ENCODE measurements at regions not wholly inside any gene's neighbourhood (a gene's known extent, or its start where the extent isn't known, plus 50 kb on each side); places are given as distances from the start of the nearest gene placed in this dataset.
"Not testable (repeated sequence)": the region's sequence is repeated elsewhere in the genome, so short reads cannot be mapped to it uniquely, and the experiment has no call there.

DNA sequence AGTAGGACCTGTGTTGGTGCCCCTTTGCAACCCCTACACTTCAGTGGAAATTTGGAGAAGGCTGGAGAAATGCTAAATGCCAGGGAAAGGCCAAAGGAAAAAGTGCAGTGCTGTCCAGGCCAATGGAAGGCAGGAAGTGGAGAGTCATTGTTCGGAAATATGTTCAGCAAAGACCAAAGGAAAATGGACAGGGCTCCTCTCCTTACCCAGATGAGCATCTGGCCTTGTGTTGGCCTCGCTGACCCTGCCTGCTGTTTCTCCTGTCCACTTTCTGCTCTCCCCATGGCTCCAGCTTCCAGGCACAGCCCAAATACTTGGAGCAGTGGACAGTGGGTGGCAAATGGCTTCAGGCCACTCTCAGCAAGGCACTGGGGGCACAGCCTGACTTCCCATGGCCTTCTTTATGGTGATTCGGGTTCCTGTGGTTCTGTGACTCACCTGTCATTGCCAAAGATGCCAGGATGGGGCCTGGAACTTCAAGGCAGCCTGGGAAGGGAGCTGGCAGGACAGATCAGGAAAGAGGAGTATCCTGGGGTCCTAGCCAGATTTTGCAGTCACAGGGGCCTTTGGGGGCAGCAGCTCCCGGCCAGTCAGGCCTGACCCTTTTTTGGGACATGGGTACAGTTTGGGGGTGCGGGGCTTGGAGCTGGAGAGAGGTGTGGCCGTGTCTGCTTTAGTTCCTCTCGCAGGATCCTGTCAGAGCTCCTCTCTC lies 190.9 kb upstream of the SLC24A3 start:
- intact Hi-C loops (cut with DNase I) = no loop called here
- DNase-seq (ENCODE audit: low spot score) = no peak

DNA sequence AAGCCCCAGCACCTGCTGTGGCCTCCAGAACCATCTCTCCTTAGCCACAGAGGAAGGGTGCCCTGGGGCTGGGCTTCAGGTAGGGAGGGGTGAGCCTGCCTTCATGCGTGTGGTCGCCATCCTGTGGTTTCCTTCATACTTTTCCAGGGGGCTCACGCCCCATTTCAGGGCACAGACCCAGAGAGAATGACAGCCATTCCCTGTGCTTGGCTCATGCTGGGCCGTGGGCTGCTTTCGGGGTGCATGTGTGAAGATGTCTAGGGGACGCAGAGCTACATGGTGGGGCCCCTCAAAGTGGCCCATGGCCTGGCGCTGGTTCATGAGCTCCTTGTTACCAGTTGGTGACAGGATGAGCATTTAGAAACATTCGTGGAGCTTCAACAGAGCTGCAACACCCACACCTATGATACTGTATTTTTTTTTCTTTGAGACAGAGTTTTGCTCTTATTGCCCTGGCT lies 190.3 kb upstream of the SLC24A3 start:
- intact Hi-C loops (cut with DNase I) = no loop called here
- DNase-seq (ENCODE audit: low spot score) = no peak

DNA sequence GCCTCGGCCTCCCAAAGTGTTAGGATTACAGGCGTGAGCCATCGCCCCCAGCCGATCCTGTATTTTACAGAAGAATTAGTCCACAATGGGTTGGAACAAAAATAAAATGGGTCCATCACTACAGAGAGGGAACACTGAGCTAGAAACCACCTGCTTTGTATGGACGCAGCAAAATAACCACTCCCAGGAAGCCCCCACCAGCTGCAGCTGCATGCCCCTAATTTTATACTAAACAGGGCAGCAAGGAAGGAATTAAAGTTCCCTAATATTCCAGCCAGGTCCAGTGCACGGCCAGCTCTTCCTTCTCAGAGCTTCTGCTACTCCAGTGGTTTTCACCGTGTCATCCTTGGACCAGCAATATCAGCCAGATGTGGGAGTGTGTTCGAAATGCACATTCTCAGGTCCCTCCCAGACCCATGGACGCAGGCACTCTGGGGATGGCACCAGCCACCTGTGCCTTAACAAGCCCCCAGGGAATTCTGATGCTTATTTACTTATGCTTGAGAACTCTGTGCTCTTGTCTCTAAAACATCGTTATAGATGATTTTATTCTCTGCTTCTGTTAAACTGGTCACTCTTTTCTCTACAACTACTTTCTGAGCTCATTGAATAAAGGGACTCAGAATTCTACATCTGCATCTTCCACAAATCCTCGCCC lies 189.5 kb upstream of the SLC24A3 start:
- DNase-seq (ENCODE audit: low spot score) = no peak
- intact Hi-C loops (cut with DNase I) = no loop called here

DNA sequence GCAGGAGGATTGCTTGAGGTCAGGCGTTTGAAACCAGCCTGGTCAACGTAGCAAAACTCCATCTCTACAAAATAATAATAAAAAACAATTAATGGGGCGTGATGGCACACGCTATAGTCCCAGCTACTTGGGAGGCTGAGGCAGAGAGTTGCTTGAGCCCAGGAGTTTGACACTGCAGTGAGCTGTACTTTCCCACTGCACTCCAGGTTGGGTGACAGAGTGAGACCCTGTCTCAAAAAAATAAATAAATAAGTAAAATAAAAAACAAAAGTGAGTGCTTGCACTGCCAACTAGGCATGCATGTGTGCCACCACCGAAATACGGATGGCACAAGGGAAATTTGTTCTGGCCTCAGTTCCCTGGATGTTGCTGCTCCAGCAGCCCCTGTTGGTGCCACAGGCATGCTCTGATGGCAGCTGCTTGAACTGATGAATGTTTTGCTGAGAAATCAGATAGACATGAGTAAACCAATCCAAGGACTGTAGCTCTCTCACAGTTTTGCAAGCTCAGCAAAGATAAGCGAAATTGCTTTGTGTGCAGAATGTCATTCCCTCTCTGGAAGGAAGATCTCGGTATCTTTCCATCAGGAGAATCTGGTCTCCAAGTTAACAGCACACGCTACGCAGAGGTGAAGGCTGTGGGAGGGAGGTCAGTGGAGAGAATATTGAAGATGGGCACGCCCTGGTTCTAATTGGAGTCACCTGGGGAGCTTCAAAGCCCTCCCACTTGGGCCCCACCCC lies 188.0 kb upstream of the SLC24A3 start:
- no peak for DNase-seq (ENCODE audit: low spot score)
- intact Hi-C loops (cut with DNase I) = loop anchor here (1.0 kb wide), 1 partner anchor 25 kb away; no protein-coding TSS in a partner anchor

DNA sequence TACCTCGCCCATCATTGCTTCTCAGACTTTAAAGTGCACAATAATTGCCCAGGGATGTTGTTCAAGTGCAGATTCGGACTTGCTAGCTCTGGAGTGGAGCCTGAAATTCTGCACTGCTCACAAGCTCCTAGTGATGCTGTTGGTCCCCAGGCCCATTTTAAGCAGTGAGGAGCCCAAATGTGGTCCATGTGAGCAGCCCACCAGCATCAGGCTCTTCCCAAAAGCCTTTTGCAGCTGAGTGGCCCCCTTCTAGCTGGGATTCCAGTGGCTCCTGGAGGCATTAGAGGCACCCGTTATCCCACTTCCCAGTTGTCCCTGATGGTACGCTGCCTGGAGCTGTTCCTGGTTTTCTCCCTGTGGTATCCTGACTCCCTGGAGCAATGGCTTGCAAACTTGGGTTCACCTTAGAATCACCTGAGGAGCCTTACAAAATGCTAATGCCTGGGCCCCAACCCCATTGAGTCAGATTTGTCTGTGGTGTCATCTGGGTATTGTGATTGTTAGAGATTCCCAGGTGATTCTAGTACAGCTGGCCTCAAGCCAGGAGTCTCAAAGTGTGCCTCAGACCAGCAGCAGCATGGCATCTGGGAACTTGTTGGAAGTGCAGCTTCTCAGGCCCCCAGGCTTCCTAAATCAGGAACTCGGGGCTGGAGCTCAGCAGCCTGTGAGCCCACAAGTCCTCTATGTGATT lies 186.9 kb upstream of the SLC24A3 start:
- intact Hi-C loops (cut with DNase I) = loop anchor here (1.0 kb wide), 1 partner anchor 24 kb away; no protein-coding TSS in a partner anchor
- DNase-seq (ENCODE audit: low spot score) = no peak

DNA sequence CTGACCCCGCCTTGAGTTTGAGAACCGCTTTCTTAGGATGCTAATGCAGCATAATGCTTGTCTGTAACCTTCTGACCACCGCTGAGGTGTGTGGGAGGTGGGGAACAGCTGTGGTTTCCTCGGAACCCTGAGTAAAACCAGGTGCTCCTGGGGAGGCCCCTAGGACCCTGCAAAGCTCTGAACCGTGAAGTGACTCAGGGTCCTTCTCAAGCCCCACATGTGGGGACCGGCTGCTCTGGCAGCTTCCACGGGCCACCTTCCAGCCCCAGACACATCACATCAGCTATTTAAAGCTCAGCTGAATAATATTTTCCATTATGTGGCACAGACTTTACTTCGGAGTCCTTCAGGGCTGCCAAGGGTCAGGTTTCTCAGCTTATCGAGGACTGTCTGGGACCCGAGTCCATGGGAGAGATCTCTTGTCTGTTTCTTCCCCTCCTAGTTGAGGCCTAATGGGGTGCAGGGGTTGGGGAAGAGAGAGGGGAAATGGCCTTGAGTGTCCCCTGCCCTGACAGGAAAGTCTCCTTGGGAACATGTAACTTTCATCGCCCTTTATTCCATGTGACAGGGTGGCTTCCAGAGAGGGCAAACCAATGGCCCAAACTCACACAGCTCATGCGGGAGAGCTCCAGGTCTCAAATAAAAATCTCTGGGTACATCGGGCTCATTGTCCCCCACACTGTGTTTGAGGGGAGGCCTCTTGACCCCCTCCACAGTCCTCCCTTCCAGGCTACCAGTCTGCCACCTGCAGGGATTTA lies 186.1 kb upstream of the SLC24A3 start:
- no peak for DNase-seq (ENCODE audit: low spot score)
- intact Hi-C loops (cut with DNase I) = no loop called here

DNA sequence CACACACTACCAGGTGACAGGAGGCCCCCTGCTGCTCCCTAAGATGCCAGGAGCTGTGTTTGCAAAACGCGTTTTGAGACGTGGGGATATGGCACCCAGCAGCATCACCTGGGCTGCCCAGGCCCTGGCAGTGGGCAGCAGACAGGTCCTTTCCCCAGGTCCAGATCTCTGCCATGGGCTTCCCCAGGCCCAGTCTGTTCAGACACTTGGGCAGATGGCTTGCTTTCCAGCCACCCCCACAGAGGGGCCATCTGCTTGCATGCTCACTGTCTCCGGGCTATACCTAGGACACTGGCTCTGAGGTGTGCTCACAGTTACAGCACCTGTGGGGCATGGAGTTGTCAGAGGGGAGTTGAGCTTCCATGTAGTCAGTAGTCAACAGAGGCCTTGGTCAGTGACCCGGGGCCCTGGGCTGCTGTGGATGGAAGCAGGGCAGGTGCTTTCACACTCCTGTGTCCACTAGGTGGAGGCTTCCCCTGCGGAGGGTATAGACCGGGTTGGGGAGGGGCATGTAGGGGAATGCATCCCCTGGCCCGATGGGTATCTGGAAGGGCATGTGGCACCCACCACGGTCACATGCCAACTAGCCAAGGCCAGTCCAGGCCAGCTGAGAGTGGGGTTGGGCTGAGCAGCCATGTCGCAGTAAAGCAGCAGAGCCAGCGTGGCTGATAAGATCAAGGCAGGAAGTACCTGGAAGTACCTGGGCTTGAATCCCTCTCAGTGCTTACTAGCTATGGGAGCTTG lies 185.4 kb upstream of the SLC24A3 start:
- intact Hi-C loops (cut with DNase I) = no loop called here
- no peak for DNase-seq (ENCODE audit: low spot score)

DNA sequence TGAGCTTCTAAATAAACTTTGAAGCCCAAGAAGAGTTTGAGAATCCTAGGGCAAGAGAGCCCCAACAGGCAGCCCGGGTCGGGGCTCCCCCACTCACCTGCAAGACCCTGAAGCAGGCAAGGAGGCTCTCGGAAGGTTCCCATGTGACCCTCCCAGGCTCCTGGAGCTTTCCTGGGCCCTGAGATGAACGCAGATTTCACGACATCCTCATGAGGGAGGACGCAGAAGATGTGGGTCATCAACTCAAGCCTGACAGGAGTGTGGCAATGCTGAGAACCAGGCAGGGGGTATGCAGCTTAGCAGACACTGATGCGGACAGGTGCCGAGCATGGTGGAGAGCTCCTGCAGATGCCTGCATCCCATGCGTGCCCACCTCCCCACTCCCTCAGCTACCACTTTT lies 184.5 kb upstream of the SLC24A3 start:
- no peak for DNase-seq (ENCODE audit: low spot score)
- intact Hi-C loops (cut with DNase I) = no loop called here

DNA sequence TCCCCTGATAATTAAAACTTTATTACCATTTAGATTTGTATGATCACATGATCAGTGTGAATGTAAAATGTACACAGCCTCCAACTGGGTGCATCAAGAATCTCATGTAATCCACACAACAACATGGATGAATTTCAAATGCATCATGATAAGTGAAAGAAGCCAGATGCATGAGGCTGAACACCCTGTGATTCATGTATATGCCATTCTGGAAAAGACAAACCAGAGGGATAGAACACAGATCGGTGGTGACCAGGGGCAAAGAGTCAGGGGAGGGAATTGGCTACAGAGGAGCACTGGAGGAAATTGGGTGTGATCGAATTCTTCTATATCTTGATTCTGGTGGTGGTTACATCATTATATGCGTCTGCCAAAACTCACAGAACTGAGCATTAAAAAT lies 170.7 kb upstream of the SLC24A3 start:
- intact Hi-C loops (cut with DNase I) = no loop called here
- DNase-seq (ENCODE audit: low spot score) = no peak

DNA sequence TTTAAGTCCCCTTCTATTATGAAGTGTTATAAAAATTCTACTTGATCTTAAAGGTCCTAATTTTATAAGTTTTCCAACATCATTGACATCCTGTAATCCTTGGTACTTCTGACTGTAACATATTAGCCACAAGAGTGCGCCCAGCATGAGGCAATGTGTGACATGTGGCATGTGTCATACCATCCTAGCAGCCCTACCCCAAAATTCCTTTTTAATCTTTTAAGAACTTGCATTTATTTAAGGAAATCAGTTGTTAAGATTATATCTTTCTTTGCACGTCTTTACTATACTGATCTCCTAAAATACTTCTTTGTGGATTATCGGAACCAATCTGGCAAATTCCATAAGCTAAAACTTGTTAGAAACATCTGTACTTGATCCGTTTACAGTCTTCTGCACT lies 167.1 kb upstream of the SLC24A3 start:
- intact Hi-C loops (cut with DNase I) = no loop called here
- DNase-seq (ENCODE audit: low spot score) = no peak

DNA sequence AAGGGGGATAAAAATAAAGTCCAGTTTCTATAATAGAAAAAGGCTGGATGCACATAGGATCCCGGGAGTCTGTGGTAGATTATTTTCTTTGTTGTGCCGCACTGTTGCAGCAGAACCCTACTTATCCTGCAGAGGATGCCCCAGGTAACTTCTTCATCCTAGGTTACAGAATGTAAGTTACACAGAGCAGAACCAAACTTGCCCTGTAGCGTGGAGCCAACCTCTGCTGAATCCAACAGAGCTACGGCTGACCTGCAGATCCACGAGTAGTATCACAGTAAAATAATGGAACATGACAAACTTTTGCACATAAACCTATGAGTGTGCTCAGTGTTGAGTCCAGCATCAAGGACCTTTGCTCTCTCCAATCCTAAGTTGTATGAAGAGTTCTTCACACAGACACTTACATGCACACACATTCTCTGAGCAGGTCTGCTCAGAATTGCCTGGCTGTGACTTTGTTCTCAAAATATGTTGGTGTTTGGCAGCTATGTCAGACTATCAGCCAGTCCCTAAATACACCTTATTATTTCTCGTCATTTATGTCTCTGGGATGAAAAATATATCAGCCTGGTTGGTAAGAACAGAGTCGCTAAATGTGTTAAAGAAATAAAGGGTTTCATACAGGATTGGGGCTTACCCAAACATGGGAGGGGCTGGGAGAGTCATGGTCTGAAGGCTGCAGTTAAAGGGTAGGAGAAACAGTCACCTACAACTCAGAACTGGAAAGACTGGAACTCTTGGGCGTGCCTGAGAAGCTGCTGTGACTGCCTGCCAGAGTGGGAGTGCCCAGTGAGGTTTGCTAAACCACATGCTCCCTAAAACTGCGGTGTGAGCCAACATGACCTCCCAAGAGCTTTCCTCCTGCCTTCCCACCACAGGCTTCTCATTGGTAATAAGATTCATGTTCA lies 165.1 kb upstream of the SLC24A3 start:
- intact Hi-C loops (cut with DNase I) = no loop called here
- DNase-seq (ENCODE audit: low spot score) = no peak

DNA sequence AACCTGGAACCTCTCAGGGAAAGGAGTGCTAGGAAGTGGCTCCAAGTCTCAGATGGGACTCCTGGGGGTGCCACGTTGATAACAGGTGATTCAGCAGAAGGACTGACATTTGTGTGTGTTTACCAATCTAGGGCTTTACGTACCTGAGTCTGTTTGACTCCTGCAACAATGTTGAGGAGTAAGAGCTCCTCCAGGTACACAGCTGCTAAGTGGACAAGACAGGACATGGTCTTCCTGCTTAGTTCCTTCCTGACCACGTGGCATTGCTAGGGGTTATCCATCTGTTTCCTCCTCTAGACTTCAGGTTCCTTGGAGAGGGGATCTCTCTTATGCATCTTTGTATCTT lies 164.5 kb upstream of the SLC24A3 start:
- intact Hi-C loops (cut with DNase I) = no loop called here
- no peak for DNase-seq (ENCODE audit: low spot score)

DNA sequence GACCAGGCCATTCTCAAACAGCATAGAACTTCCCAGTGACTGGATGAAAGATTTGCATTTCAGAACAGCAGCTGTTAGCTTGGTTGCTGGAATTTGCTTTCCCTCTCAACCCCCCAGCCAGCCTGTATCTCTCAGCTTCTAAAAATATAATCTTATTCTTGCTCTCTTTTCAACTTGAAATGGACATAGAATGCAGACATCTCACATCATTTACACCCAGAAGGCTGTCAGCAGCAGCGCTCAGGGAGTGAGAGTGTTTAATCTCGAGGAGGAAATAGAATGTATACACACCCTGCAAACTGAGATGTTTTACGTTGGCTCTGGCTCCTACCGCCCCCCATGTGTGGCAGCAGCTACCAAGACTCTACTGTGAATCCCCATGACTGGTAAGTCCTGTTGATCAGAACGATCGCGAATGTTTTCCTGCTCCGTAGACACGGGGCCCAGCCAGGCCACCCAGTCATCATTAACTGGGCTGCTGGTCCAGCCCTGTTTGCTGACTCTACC lies 163.4 kb upstream of the SLC24A3 start:
- no peak for DNase-seq (ENCODE audit: low spot score)
- intact Hi-C loops (cut with DNase I) = loop anchor here (1.0 kb wide), 1 partner anchor 24 kb away; no protein-coding TSS in a partner anchor

DNA sequence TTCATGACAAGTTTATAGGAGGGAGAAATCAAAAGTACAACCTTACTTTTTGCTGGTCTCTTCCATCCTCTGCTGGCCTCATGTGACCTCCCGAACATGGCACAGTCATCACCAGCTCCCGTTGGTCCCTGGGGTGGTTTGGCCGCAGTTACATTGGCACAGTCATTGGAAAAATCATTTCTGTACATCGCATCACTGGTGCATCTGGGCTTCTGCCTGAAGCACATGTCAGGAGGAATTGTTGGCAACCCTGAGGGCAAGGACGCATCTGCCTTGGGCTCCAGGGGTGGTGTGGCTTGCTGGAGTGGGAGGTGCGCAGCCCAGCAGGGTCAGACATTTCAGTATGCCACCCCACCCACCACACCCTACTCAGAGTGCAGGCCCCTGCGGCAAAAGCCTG lies 162.9 kb upstream of the SLC24A3 start:
- intact Hi-C loops (cut with DNase I) = loop anchor here (1.0 kb wide), 1 partner anchor 24 kb away; no protein-coding TSS in a partner anchor
- no peak for DNase-seq (ENCODE audit: low spot score)

DNA sequence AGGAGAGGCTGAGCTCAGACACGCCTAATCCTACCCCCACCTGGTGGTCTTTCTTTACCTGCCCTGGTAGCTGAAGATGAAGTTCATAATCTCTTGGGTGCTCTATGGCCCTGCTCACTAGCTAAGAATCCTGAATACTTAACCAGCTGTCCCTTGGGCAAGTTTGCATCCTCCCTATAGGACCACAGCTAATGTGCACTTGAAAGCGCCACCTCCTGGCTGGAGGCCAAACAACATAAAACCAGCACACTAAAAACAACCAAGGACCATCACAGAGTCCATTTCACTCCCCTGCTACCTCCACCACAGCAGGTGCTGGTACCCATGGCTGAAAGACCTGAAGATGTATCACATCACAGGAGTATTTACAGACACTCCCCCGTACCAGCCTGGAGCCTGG lies 155.5 kb upstream of the SLC24A3 start:
- intact Hi-C loops (cut with DNase I) = no loop called here
- no peak for DNase-seq (ENCODE audit: low spot score)

DNA sequence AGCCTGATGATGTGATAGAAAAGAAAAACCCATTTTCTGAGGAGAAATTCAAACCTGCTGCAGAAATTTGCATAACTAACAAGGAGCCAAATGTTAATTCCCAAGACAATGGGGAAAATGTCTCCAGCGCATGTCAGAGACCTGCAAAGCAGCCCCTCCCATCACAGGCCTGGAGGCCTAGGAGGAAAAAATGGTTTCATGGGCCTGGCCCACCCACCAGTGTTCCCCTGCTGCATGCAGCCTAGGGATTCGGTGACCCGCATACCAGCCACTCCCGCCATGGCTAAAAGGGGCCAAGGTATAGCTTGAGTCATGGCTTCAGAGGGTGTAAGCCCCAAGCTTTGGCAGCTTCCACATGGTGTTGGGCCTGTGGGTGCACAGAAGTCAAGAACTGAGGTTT lies 147.7 kb upstream of the SLC24A3 start:
- intact Hi-C loops (cut with DNase I); DNase-seq (ENCODE audit: low spot score): not testable (repeated sequence)

DNA sequence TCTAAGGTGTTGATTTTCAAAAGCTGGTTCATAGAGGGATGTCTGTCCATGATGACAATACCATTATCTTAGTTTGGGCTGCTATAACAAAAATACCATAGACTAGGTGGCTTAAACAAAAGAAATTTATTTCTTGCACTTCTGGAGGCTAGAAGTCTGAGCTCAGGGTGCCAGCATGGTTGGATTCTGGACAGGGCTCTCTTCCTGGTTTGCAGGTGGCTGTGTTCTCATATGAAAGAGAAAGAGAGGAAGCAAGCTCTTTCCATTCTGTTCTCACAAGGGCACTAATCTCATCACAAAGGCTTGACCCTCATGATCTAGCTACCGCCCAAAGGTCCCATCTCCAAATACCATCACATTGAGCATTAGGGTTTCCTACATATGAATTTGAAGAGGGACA lies 144.5 kb upstream of the SLC24A3 start:
- intact Hi-C loops (cut with DNase I) = no loop called here

DNA sequence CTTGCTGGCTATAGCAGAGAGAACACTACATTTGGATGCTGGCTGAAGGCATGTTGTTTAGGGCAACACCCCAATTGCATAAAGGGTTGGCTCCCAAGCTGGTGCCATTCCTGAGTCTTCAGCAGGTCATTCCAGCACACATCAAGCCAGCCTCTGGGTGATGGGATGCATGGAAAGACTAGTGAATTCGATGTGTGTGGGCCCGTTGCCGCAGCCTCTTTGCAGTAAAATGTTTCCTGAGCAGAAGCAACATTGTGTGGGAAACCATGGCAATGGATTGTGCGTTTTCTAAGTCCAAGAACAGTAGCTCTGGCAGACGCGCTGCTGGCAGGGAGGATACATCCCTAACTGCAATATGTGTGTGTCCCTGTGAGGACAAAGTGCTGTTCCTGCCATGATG lies 142.4 kb upstream of the SLC24A3 start:
- DNase-seq (ENCODE audit: low spot score) = no peak
- intact Hi-C loops (cut with DNase I) = no loop called here

More for the DNA sequence above, 144.5 kb upstream of the SLC24A3 start:
- DNase-seq (ENCODE audit: low spot score) = no peak
